H1 (cell line): ENCODE measurements at regions not wholly inside any gene's neighbourhood (a gene's known extent, or its start where the extent isn't known, plus 50 kb on each side); places are given as distances from the start of the nearest gene placed in this dataset.

Source experiments
- GABPA ChIP-seq: IDR thresholded peaks from 2 replicates; pipeline ENCODE4 v1.6.1; 2011; ENCODE audit warnings: mild to moderate bottlenecking, low read length, moderate library complexity, borderline replicate concordance; ENCODE audit not compliant: insufficient read depth
- SIRT6 ChIP-seq: IDR thresholded peaks from one replicate; pipeline ENCODE4 v1.7.1; 2012; ENCODE audit warnings: low read length, inconsistent platforms

DNA sequence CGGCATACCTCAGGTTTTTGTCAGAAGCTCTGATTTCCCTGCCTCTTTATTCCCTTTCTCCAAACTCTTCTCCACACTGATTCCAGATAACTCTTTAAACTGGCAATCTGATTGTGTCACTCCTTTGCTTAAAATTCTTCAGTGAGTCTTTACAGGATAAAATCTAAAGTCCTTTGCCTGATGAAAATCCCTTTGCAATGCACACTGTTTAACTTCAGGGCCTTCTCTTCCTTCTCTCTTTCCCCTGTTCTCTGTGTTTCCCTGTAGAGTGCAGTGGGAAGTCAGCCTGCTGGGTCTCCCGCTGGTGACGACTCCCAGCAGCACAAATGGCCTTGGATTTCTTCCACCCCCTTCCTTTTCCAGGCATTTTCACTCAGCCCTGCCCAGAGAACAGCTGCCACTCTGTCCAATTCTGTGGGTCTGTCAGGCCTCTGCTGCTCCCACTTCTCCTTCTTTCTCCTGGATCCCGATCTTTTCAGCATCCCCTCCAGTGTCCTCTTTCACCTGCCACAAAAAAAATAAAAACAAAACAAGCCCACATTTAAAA is 189.9 kb upstream of the NWD2 start (continued):
- no peak for TF ChIP-seq GABPA
- TF ChIP-seq SIRT6 = no peak
